Tibial nerve (tissue), 4 donors: ENCODE measurements at regions not wholly inside any gene's neighbourhood (a gene's known extent, or its start where the extent isn't known, plus 50 kb on each side); places are given as distances from the start of the nearest gene placed in this dataset.

Experiments used
- EP300 ChIP-seq, 2 donors: sonication (generic); formaldehyde crosslinking; IDR thresholded peaks; one replicate each; pipeline ENCODE4 v1.6.1; 2017; ENCODE audit warnings: antibody characterized with exemption in 2 of 2, mild to moderate bottlenecking in 1 of 2
- POLR2A ChIP-seq, 2 donors: fragments of 450-650 bp; IDR thresholded peaks; one replicate each; pipeline ENCODE4 v1.6.1; 2017; ENCODE audit warnings: antibody characterized with exemption in 2 of 2, mild to moderate bottlenecking in 2 of 2, moderate library complexity in 2 of 2
- TF ChIP-seq, protein P1 (sequence below), 5 experiments: fragments of 200-600 bp in 3 of 5; fragments of 450-650 bp in 2 of 5; sonication (generic) in 3 of 5; IDR thresholded peaks; one replicate each; pipeline ENCODE4 v1.5.1; 2016 to 2019; ENCODE audit warnings: antibody characterized with exemption in 5 of 5, mild to moderate bottlenecking in 3 of 5, moderate library complexity in 2 of 5

DNA sequence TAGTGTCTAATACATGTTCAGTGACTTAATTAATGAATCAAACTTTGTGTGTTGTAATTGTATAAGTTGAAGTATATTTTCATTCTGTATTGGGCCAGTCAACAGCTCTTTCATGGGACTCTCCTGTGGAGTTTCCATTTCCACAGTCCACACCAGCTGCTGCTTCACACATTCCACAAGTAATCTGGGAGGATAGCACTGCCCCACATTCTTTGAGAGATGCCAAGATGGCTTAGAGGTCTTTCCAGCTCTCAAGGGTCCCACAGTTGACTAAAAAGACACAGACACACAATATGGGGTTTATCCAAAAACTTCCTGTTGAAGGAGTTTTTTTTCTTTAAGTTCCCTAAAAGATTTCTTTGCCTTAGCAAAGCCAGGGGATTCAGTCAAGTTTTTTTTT lies 408.3 kb downstream of the AACS start:
- TF ChIP-seq, protein P1, sequence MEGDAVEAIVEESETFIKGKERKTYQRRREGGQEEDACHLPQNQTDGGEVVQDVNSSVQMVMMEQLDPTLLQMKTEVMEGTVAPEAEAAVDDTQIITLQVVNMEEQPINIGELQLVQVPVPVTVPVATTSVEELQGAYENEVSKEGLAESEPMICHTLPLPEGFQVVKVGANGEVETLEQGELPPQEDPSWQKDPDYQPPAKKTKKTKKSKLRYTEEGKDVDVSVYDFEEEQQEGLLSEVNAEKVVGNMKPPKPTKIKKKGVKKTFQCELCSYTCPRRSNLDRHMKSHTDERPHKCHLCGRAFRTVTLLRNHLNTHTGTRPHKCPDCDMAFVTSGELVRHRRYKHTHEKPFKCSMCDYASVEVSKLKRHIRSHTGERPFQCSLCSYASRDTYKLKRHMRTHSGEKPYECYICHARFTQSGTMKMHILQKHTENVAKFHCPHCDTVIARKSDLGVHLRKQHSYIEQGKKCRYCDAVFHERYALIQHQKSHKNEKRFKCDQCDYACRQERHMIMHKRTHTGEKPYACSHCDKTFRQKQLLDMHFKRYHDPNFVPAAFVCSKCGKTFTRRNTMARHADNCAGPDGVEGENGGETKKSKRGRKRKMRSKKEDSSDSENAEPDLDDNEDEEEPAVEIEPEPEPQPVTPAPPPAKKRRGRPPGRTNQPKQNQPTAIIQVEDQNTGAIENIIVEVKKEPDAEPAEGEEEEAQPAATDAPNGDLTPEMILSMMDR (IDR thresholded peaks at IDR 0.05) = no peak
- TF ChIP-seq EP300 (IDR thresholded peaks at IDR 0.05) (no peak), POLR2A (IDR thresholded peaks at IDR 0.05) (no peak)
